B cell (primary cell): ENCODE measurements at regions not wholly inside any gene's neighbourhood (a gene's known extent, or its start where the extent isn't known, plus 50 kb on each side); places are given as distances from the start of the nearest gene placed in this dataset.

Experiments
- ATAC-seq: fragments of 200-7000 bp; cut with Tn5 transposase; one replicate; pipeline ENCODE4 v1.10.0; 2021; ENCODE audit warnings: low read depth, mild to moderate bottlenecking, moderate number of reproducible peaks, moderate library complexity
- CTCF ChIA-PET: fragments of 350-600 bp; sonication (Branson Sonifier 250); formaldehyde crosslinking; loops from one replicate; lab custom pipeline; 2021; ENCODE audit warnings: antibody characterized with exemption, inconsistent platforms; lab: Charles Lee
- POLR2A ChIA-PET: fragments of 350-600 bp; sonication (Branson Sonifier 250); formaldehyde crosslinking; loops from one replicate; lab custom pipeline; 2021; ENCODE audit warnings: antibody characterized with exemption; lab: Charles Lee
- DNase-seq: peaks from one replicate; pipeline ENCODE4 v3.0.0; 2013
- H2AFZ ChIP-seq: 2 replicates; pipeline ENCODE4 v1.6.1; 2012; ENCODE audit warnings: mild to moderate bottlenecking, low read depth, low read length; ENCODE audit not compliant: insufficient read depth, poor library complexity, severe bottlenecking
- H3K27ac ChIP-seq, 2 donors: 1 replicate in 1 of 2; 2 replicates in 1 of 2; pipeline ENCODE4 v1.5.1; 2012 to 2013; ENCODE audit warnings: low read length in 2 of 2, mild to moderate bottlenecking in 2 of 2, moderate library complexity in 1 of 2
- H3K27me3 ChIP-seq, 4 experiments: fragments of 200-600 bp in 1 of 4; sonication (generic) in 1 of 4; replicated peaks in 1 of 4; 1 replicate in 2 of 4; 2 replicates in 2 of 4; pipeline versions ENCODE4 v1.6.1 to v1.7.0; 2013 to 2016; ENCODE audit warnings: low read length in 3 of 4, mild to moderate bottlenecking in 2 of 4, mixed read lengths in 1 of 4, moderate library complexity in 1 of 4; ENCODE audit not compliant: insufficient read depth in 4 of 4, control insufficient read depth in 3 of 4; ENCODE audit errors: control extremely low read depth in 1 of 4
- H3K36me3 ChIP-seq, 2 experiments: replicated peaks in 1 of 2; 1 replicate in 1 of 2; 2 replicates in 1 of 2; pipeline versions ENCODE4 v1.6.1 to v1.7.1; 2013; ENCODE audit warnings: low read length in 1 of 2; ENCODE audit not compliant: insufficient read depth in 2 of 2, control insufficient read depth in 1 of 2; ENCODE audit errors: control extremely low read depth in 1 of 2, extremely low read depth in 1 of 2
- H3K4me1 ChIP-seq, 2 donors: fragments of 200-600 bp in 1 of 2; sonication (generic) in 1 of 2; 1 replicate in 1 of 2; 2 replicates in 1 of 2; pipeline versions ENCODE4 v1.5.1 to v1.6.1; 2013 to 2017; ENCODE audit warnings: low read length in 2 of 2; ENCODE audit not compliant: control insufficient read depth in 2 of 2, insufficient read depth in 2 of 2
- H3K4me2 ChIP-seq: replicated peaks from 2 replicates; pipeline ENCODE3; 2012; ENCODE audit warnings: mild to moderate bottlenecking, low read depth, low read length; ENCODE audit not compliant: poor library complexity, severe bottlenecking
- H3K4me3 ChIP-seq, 5 experiments: fragments of 200-600 bp in 1 of 5; sonication (generic) in 1 of 5; 1 replicate in 3 of 5; 2 replicates in 2 of 5; pipeline versions ENCODE4 v1.5.1 to v1.7.0; 2011 to 2016; ENCODE audit warnings: low read length in 4 of 5, mild to moderate bottlenecking in 4 of 5, low read depth in 2 of 5, control low read depth in 1 of 5, moderate library complexity in 1 of 5; ENCODE audit not compliant: insufficient read depth in 1 of 5; ENCODE audit errors: control extremely low read depth in 1 of 5, extremely low read depth in 1 of 5
- H3K79me2 ChIP-seq: fragments of 200-600 bp; sonication (generic); one replicate; pipeline ENCODE4 v1.6.0; 2016; ENCODE audit warnings: low read length; ENCODE audit not compliant: control insufficient read depth, insufficient read depth
- H3K9ac ChIP-seq: fragments of 200-600 bp; sonication (generic); 2 replicates; pipeline ENCODE4 v1.6.1; 2017; ENCODE audit warnings: mild to moderate bottlenecking, low read length, moderate library complexity
- H3K9me3 ChIP-seq, 3 donors: one replicate each; pipeline versions ENCODE4 v1.6.1 to v1.7.1; 2013; ENCODE audit warnings: low read length in 2 of 3; ENCODE audit not compliant: control insufficient read depth in 2 of 3, insufficient read depth in 1 of 3; ENCODE audit errors: control extremely low read depth in 1 of 3
- H4K20me1 ChIP-seq: 2 replicates; pipeline ENCODE4 v1.6.0; 2012; ENCODE audit warnings: mild to moderate bottlenecking, low read length; ENCODE audit not compliant: insufficient read depth, control insufficient read depth, poor library complexity, severe bottlenecking
- H3K27ac Mint-ChIP-seq: one replicate; pipeline ENCODE4 v1.8.0; 2021; ENCODE audit warnings: mixed read lengths
- H3K27me3 Mint-ChIP-seq: one replicate; pipeline ENCODE4 v1.8.0; 2021; ENCODE audit warnings: mixed read lengths
- H3K4me1 Mint-ChIP-seq: one replicate; pipeline ENCODE4 v1.8.0; 2021; ENCODE audit warnings: mixed read lengths
- H3K4me3 Mint-ChIP-seq: one replicate; pipeline ENCODE4 v1.8.0; 2021; ENCODE audit warnings: mixed read lengths
- H3K9me3 Mint-ChIP-seq: one replicate; pipeline ENCODE4 v1.8.0; 2022; ENCODE audit warnings: mixed read lengths; ENCODE audit not compliant: insufficient read depth
- CTCF ChIP-seq: fragments of 200-600 bp; IDR thresholded peaks from one replicate; pipeline ENCODE4 v1.8.0; 2022; ENCODE audit warnings: antibody characterized with exemption, mild to moderate bottlenecking
- EZH2 ChIP-seq: IDR thresholded peaks from 2 replicates; pipeline ENCODE4 v1.6.1; 2012; ENCODE audit warnings: borderline replicate concordance, low read depth, mild to moderate bottlenecking, moderate library complexity, low read length; ENCODE audit not compliant: insufficient read depth, poor library complexity, severe bottlenecking
- WGBS: methylation state at CpG from one replicate; pipeline ENCODE4 v1.1.5; 2013; ENCODE audit warnings: missing lambda C conversion rate; ENCODE audit not compliant: insufficient coverage; 5-methylcytosine and 5-hydroxymethylcytosine counted together
- intact Hi-C: fragments of 100-400 bp; cut with micrococcal nuclease; formaldehyde crosslinking; loops from one replicate; pipeline ENCODE4 v1.10.0; 2022

GRCh38 chr1:194485432-194485831, 1299.0 kb upstream of the B3GALT2 start:
- H3K9ac ChIP-seq: no peak overlapping the region
- H3K36me3 ChIP-seq: no peaks in the 10 kb centered on the region
- H3K4me2 ChIP-seq: no peak overlapping the region
- TF ChIP-seq EZH2: no peak
- no peak for TF ChIP-seq CTCF
- no peaks in the 10 kb centered on the region for H3K79me2 ChIP-seq
- H3K4me3 ChIP-seq: no peak overlapping the region
- peaks cover 0 to 3% (median 0%) of the 10 kb centered on the region in 3 donors for H3K9me3 ChIP-seq
- no peaks in the 10 kb centered on the region for H3K27me3 ChIP-seq
- Mint-ChIP-seq H3K4me1 (no peaks in the 10 kb centered on the region), H3K27ac (no peak overlapping the region), H3K27me3 (no peaks in the 10 kb centered on the region), H3K9me3 (no peaks in the 10 kb centered on the region), H3K4me3 (no peak overlapping the region)
- DNase-seq (no peak), ATAC-seq (no peak)
- H3K4me1 ChIP-seq: no peaks in the 10 kb centered on the region
- no peaks in the 10 kb centered on the region for H4K20me1 ChIP-seq
- H2AFZ ChIP-seq: no peak overlapping the region
- CTCF ChIA-PET: no interaction called here
- no peak overlapping the region for H3K27ac ChIP-seq
- POLR2A ChIA-PET: no interaction called here
- intact Hi-C loops: no loop called here

GRCh38 chr1:194478731-194479130, 1292.3 kb upstream of the B3GALT2 start:
- no peak for TF ChIP-seq EZH2
- TF ChIP-seq CTCF: no peak
- Histone ChIP-seq H2AFZ (no peak overlapping the region), H3K4me1 (no peaks in the 10 kb centered on the region), H4K20me1 (no peaks in the 10 kb centered on the region), H3K4me3 (no peak overlapping the region), H3K27me3 (no peaks in the 10 kb centered on the region), H3K27ac (no peak overlapping the region), H3K9me3 (no peaks in the 10 kb centered on the region), H3K79me2 (no peaks in the 10 kb centered on the region), H3K4me2 (no peak overlapping the region), H3K9ac (no peak overlapping the region), H3K36me3 (no peaks in the 10 kb centered on the region)
- WGBS: no CpG with 5 or more reads among the region's 1 CpG
- ChIA-PET CTCF (no interaction called here), POLR2A (no interaction called here)
- no peaks in the 10 kb centered on the region for H3K27me3 Mint-ChIP-seq
- DNase-seq (no peak), ATAC-seq (no peak)
- no peaks in the 10 kb centered on the region for H3K9me3 Mint-ChIP-seq
- H3K4me1 Mint-ChIP-seq: no peaks in the 10 kb centered on the region
- H3K4me3 Mint-ChIP-seq: no peak overlapping the region
- H3K27ac Mint-ChIP-seq: no peak overlapping the region
- intact Hi-C loops: no loop called here
